Activated CD8-positive, alpha-beta T cell treated with anti-CD3 and anti-CD28 coated beads, Interleukin-2, amount 10 ng/mL, durations not matched to agents 7 days and 5 days (primary cell): ENCODE measurements at regions not wholly inside any gene's neighbourhood (a gene's known extent, or its start where the extent isn't known, plus 50 kb on each side); places are given as distances from the start of the nearest gene placed in this dataset.

Source experiments
- ATAC-seq: fragments of 150-1000 bp; cut with Tn5 transposase; one replicate; pipeline ENCODE4 v1.10.0; 2021; ENCODE audit warnings: moderate library complexity
- CTCF ChIA-PET: fragments of 350-600 bp; sonication (Branson Sonifier 250); formaldehyde crosslinking; loops from one replicate; lab custom pipeline; 2021; ENCODE audit warnings: antibody characterized with exemption; lab: Charles Lee
- POLR2A ChIA-PET: fragments of 350-600 bp; sonication (Branson Sonifier 250); formaldehyde crosslinking; loops from one replicate; lab custom pipeline; 2021; ENCODE audit warnings: antibody characterized with exemption; lab: Charles Lee
- DNase-seq: peaks from one replicate; pipeline ENCODE4 v3.0.0-alpha.2; 2020
- H3K27ac Mint-ChIP-seq: one replicate; pipeline ENCODE4 v1.8.0; 2021; ENCODE audit warnings: mild to moderate bottlenecking, mixed read lengths
- H3K27me3 Mint-ChIP-seq: one replicate; pipeline ENCODE4 v1.8.0; 2021; ENCODE audit warnings: low read depth, mixed read lengths
- H3K36me3 Mint-ChIP-seq: one replicate; pipeline ENCODE4 v1.8.0; 2021; ENCODE audit warnings: low read depth, mixed read lengths
- H3K4me1 Mint-ChIP-seq: one replicate; pipeline ENCODE4 v1.8.0; 2021; ENCODE audit warnings: low read depth, mixed read lengths
- H3K4me3 Mint-ChIP-seq: one replicate; pipeline ENCODE4 v1.8.0; 2021; ENCODE audit warnings: mild to moderate bottlenecking, mixed read lengths
- H3K9me3 Mint-ChIP-seq: one replicate; pipeline ENCODE4 v1.8.0; 2022; ENCODE audit warnings: mixed read lengths; ENCODE audit not compliant: insufficient read depth

DNA sequence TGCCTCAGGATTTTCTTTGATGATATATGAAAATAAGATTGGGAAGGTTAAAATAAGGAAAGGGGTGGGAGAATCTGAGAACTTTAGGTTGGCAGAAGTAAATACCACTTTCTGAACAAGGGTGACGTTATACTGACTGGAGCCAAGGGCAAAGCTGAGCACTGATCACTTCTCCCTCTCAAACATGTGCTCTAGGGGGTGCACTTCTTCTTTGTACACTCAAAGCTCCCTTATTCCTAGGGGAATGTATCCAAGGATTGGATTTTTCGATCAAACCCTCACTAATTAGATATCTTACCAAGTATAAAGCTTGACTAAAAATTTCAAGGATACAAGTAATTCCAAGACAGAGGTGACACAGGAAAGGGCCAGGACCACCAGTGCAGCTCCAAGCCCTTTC is 243.9 kb upstream of the UMPS start:
- H3K9me3 Mint-ChIP-seq, result no peaks in the 10 kb centered on the region
- CTCF ChIA-PET, result no interaction called here

GRCh38 chr3:124489506-124489905 is 240.7 kb upstream of the UMPS start:
- no peaks in the 10 kb centered on the region for H3K9me3 Mint-ChIP-seq
- no peak overlapping the region for H3K27ac Mint-ChIP-seq
- H3K4me3 Mint-ChIP-seq, result no peak overlapping the region
- no peaks in the 10 kb centered on the region for H3K36me3 Mint-ChIP-seq
- DNase-seq (no peak), ATAC-seq (no peak)
- ChIA-PET CTCF (no interaction called here), POLR2A (no interaction called here)
- peaks cover 21% of the 10 kb centered on the region for H3K27me3 Mint-ChIP-seq
- peaks cover 10% of the 10 kb centered on the region for H3K4me1 Mint-ChIP-seq

More for the DNA sequence above, 243.9 kb upstream of the UMPS start:
- DNase-seq, result no peak
- Mint-ChIP-seq H3K4me3 (no peak overlapping the region), H3K27me3 (peaks cover 22% of the 10 kb centered on the region), H3K36me3 (no peaks in the 10 kb centered on the region), H3K27ac (no peak overlapping the region), H3K4me1 (peaks cover 6% of the 10 kb centered on the region)
- ATAC-seq, result no peak
- POLR2A ChIA-PET, result no interaction called here

DNA sequence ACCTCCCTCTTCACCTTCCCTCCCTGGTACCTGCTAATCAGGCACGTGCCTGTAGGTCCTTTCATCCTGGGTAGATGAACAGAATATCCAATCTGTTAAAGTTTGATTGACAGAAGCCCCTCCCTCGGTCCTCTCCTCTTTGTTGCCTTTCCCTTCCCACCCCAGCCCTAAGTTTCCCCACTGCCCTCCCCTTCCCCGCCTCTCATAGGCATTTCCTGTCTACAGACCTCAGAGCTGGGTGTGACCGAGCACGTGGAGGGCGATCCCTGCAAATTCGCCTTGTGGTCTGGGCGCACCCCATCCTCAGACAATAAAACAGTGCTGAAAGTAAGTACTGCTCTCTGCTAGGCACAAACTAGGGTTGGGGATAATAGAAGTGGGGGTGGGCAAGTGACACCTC is 239.2 kb upstream of the UMPS start:
- ChIA-PET CTCF (interaction anchor here (1.5 to 1.7 kb wide), 2 partner anchors 57 to 59 kb away, joined by 4 to 6 read pairs; no protein-coding TSS in a partner anchor), POLR2A (no interaction called here)
- no peaks in the 10 kb centered on the region for H3K36me3 Mint-ChIP-seq
- no peak overlapping the region for H3K27ac Mint-ChIP-seq
- no peak for ATAC-seq
- peaks cover 19% of the 10 kb centered on the region for H3K27me3 Mint-ChIP-seq
- peaks cover 10% of the 10 kb centered on the region for H3K4me1 Mint-ChIP-seq
- H3K4me3 Mint-ChIP-seq, result no peak overlapping the region
- H3K9me3 Mint-ChIP-seq, result no peaks in the 10 kb centered on the region
- DNase-seq, result no peak

GRCh38 chr3:124491875-124492274 is 238.4 kb upstream of the UMPS start:
- peaks cover 22% of the 10 kb centered on the region for H3K27me3 Mint-ChIP-seq
- H3K9me3 Mint-ChIP-seq, result no peaks in the 10 kb centered on the region
- H3K4me3 Mint-ChIP-seq, result no peak overlapping the region
- no peaks in the 10 kb centered on the region for H3K36me3 Mint-ChIP-seq
- ATAC-seq (no peak), DNase-seq (no peak)
- no peak overlapping the region for H3K27ac Mint-ChIP-seq
- POLR2A ChIA-PET, result no interaction called here
- H3K4me1 Mint-ChIP-seq, result peaks cover 12% of the 10 kb centered on the region
- CTCF ChIA-PET, result interaction anchor here (1.6 to 1.7 kb wide), 2 partner anchors 59 to 62 kb away, joined by 3 to 6 read pairs; no protein-coding TSS in a partner anchor

GRCh38 chr3:124492824-124493223 is 237.4 kb upstream of the UMPS start:
- DNase-seq, result no peak
- Mint-ChIP-seq H3K27me3 (peaks cover 24% of the 10 kb centered on the region), H3K36me3 (no peaks in the 10 kb centered on the region), H3K9me3 (no peaks in the 10 kb centered on the region), H3K4me1 (peaks cover 12% of the 10 kb centered on the region), H3K27ac (no peak overlapping the region), H3K4me3 (no peak overlapping the region)
- ChIA-PET CTCF (interaction anchor here (1.6 to 1.7 kb wide), 2 partner anchors 58 to 61 kb away, joined by 3 to 6 read pairs; no protein-coding TSS in a partner anchor), POLR2A (no interaction called here)
- no peak for ATAC-seq

DNA sequence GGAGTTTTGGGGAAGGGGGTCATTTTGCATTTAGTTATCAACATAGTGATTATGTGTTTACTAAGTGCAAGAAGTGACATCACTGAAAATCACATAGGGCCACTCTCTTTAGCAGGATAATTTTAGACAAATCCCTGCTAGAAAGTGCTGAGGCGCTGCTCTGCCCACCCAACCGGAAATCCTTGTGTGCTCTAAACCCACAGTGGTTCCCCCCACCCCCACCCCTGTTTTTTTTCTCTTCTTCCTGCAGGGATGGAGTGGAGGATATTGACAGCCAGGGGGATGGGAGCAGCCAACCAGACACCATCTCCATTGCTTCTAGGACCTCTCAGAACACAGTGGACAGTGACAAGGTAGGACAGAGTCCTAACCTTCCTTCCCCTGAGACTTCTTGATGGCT is 234.2 kb upstream of the UMPS start:
- Mint-ChIP-seq H3K4me3 (no peak overlapping the region), H3K9me3 (no peaks in the 10 kb centered on the region), H3K27ac (no peak overlapping the region), H3K4me1 (peaks cover 9% of the 10 kb centered on the region), H3K36me3 (no peaks in the 10 kb centered on the region), H3K27me3 (peaks cover 32% of the 10 kb centered on the region)
- DNase-seq (no peak), ATAC-seq (no peak)
- ChIA-PET POLR2A (no interaction called here), CTCF (no interaction called here)

DNA sequence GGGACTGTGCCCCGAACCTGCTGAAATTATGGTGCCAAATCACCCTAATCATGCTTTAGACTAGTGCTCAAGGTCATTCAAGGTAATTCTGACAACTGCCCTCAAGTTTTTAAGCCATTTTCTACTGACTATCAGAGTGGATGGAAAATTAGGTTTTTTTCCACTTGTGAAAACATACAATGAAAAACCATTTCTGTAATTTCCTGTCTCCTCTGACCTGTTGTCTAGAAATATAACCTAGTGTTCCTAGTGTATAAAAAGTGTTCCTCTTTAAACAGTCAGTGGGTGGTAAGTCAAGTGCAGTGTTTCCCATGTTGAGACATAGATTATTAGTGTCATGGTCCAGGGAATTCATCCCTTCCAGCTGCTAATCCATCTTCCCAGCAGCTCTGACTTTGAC is 232.8 kb upstream of the UMPS start:
- Mint-ChIP-seq H3K36me3 (no peaks in the 10 kb centered on the region), H3K4me1 (peaks cover 2% of the 10 kb centered on the region), H3K27ac (no peak overlapping the region), H3K27me3 (peaks cover 31% of the 10 kb centered on the region), H3K4me3 (no peak overlapping the region), H3K9me3 (no peaks in the 10 kb centered on the region)
- ChIA-PET POLR2A (no interaction called here), CTCF (no interaction called here)
- DNase-seq (no peak), ATAC-seq (no peak)

GRCh38 chr3:124498891-124499290 is 231.4 kb upstream of the UMPS start:
- CTCF ChIA-PET, result interaction anchor here (1.1 kb wide), 1 partner anchor 466 kb away, joined by 3 read pairs; no protein-coding TSS in a partner anchor
- DNase-seq, result no peak

DNA sequence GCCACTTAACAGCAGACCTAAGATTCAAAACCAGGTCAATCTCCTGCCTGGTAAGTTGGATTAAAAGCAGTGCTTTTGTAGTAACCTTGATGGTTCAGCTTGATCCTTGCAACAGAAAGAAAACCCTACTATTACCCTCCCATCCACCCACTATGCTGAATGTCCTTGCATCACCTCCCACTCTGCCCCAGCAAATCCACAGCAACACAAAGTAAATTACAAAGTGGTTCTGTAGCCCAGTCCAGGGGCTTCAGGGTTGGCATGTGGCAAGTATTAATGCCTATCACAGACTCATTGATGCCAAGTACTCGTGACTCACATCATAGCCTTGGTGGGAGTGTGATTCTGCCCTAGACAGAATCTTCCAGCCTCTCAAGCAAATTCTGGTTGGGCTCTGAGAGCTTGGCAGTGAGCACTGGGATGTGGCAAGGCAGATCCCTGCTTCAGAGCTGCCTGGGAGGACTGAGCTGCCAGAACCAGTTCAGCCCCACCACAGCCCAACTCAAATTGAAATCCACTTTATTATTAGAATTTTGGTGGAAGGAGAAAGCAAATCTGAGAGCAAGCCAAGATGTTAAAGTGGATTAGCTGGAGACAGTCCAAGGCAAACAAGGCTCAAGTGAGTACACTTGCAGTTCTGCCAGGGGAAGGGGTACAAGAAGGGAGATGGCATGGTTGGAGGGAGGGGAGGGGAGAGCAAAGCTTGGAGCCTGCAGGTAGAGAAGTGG is 225.8 kb upstream of the UMPS start:
- Mint-ChIP-seq H3K4me3 (no peak overlapping the region), H3K36me3 (no peaks in the 10 kb centered on the region), H3K9me3 (no peaks in the 10 kb centered on the region), H3K27ac (no peak overlapping the region), H3K4me1 (no peaks in the 10 kb centered on the region), H3K27me3 (peaks cover 34% of the 10 kb centered on the region)
- ATAC-seq (no peak), DNase-seq (no peak)
- ChIA-PET POLR2A (no interaction called here), CTCF (no interaction called here)

More at GRCh38 chr3:124498891-124499290, 231.4 kb upstream of the UMPS start:
- H3K9me3 Mint-ChIP-seq, result no peaks in the 10 kb centered on the region
- H3K4me1 Mint-ChIP-seq, result peaks cover 2% of the 10 kb centered on the region
- H3K27me3 Mint-ChIP-seq, result peaks cover 33% of the 10 kb centered on the region
- no peak overlapping the region for H3K27ac Mint-ChIP-seq
- no peak overlapping the region for H3K4me3 Mint-ChIP-seq
- POLR2A ChIA-PET, result no interaction called here
- H3K36me3 Mint-ChIP-seq, result no peaks in the 10 kb centered on the region
- no peak for ATAC-seq

DNA sequence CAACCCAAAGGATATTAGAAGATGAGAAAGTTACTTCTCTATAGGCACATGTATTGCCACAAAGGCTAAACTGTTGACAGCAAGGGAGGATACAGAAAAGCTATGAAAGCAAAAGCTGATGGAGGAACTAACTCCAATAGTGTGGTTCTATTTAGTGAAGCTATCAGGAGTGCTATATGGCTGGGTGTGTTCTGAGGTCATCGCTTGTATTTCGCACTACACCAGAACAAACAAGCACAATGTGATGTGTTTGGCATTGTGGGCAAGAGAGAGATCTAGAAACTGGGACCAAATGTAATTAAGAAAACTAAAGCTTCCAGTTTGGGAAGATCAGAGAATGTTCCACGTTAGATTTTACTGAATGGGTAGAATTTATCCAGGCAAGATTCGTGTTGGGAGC is 220.4 kb upstream of the UMPS start:
- no peaks in the 10 kb centered on the region for H3K4me1 Mint-ChIP-seq
- CTCF ChIA-PET, result no interaction called here
- DNase-seq, result no peak
- POLR2A ChIA-PET, result no interaction called here
- no peaks in the 10 kb centered on the region for H3K9me3 Mint-ChIP-seq
- H3K27ac Mint-ChIP-seq, result no peak overlapping the region
- H3K4me3 Mint-ChIP-seq, result no peak overlapping the region
- H3K27me3 Mint-ChIP-seq, result peaks cover 36% of the 10 kb centered on the region
- H3K36me3 Mint-ChIP-seq, result no peaks in the 10 kb centered on the region
- ATAC-seq, result no peak

GRCh38 chr3:124510290-124510689 is 220.0 kb upstream of the UMPS start:
- DNase-seq, result no peak
- H3K27me3 Mint-ChIP-seq, result peaks cover 34% of the 10 kb centered on the region
- ATAC-seq, result no peak
- ChIA-PET CTCF (no interaction called here), POLR2A (no interaction called here)
- H3K4me1 Mint-ChIP-seq, result no peaks in the 10 kb centered on the region
- H3K36me3 Mint-ChIP-seq, result no peaks in the 10 kb centered on the region
- no peaks in the 10 kb centered on the region for H3K9me3 Mint-ChIP-seq
- no peak overlapping the region for H3K27ac Mint-ChIP-seq
- H3K4me3 Mint-ChIP-seq, result no peak overlapping the region

DNA sequence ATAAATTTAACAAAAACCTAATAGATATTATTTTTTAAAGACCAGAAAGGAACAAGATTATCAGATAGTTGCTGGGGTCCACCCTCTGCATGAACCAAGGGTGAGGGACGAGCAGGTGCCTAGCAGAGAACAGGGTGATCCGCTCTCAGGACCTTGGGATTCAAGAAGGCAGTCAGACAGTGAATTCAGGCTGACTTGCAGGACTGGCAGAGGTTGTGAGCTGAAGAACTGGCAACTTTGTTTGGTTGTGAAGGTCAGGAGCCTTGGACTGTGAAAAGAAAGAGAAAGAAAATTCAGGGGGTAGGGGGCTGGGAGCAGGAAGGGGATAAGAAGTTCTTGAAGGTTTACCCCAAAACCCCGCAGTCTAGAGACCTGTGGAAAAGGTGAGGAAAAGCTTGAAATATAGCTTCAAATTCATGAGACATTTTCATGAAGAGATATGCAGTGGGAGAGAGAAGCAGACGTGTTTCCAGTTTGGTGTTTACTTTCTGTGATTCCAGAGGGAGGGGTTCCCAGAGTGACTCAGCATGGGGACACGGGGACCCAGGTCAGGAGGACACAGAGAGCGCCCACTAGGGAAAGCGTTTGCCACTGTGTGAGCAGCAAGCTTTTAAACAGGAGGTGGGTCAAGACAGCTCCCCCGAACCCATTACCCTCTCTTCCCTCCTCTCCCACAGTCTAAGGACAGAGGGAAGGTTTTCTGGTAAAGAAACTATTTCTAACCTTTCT is 217.2 kb upstream of the UMPS start:
- Mint-ChIP-seq H3K4me3 (no peak overlapping the region), H3K9me3 (no peaks in the 10 kb centered on the region), H3K36me3 (no peaks in the 10 kb centered on the region), H3K4me1 (no peaks in the 10 kb centered on the region), H3K27me3 (peaks cover 35% of the 10 kb centered on the region), H3K27ac (no peak overlapping the region)
- ChIA-PET CTCF (no interaction called here), POLR2A (no interaction called here)
- no peak for ATAC-seq
- no peak for DNase-seq
